GM12878 (cell line): ENCODE measurements at regions not wholly inside any gene's neighbourhood (a gene's known extent, or its start where the extent isn't known, plus 50 kb on each side); places are given as distances from the start of the nearest gene placed in this dataset.

Source experiments
- ATAC-seq: fragments of 200-7000 bp; cut with Tn5 transposase; 3 replicates; pipeline ENCODE4 v1.9.1; 2020; ENCODE audit warnings: mild to moderate bottlenecking, moderate library complexity
- BruUV-seq: library from RNA; stranded (reverse); fragments of 400-500 nt; replicated peaks from 2 replicates; lab custom pipeline; 2021; lab: Mats Ljungman, UMichigan
- CTCF ChIA-PET: fragments of 300-600 bp; sonication (Branson Sonifier 250); formaldehyde crosslinking; extraction: SDS; loops from one replicate; lab custom pipeline; 2021; ENCODE audit warnings: inconsistent platforms; lab: Yijun Ruan, JAX
- POLR2A ChIA-PET: fragments of 350-600 bp; formaldehyde crosslinking; extraction: SDS; loops from one replicate; lab custom pipeline; 2021; ENCODE audit warnings: inconsistent platforms; lab: Charles Lee
- RAD21 ChIA-PET: fragments of 300-600 bp; sonication (Branson Sonifier 250); formaldehyde crosslinking; loops from one replicate; lab custom pipeline; 2023; ENCODE audit warnings: antibody characterized with exemption; ENCODE audit not compliant: unreplicated experiment; lab: Charles Lee
- SMC1A ChIA-PET: fragments of 300-600 bp; sonication (Branson Sonifier 250); formaldehyde crosslinking; loops from one replicate; lab custom pipeline; 2023; ENCODE audit not compliant: unreplicated experiment, uncharacterized antibody; lab: Charles Lee
- DNase-seq: peaks from one replicate; pipeline ENCODE4 v3.0.0-alpha.2; 2011; ENCODE audit warnings: low read depth, low spot score
- FAIRE-seq: peaks from 3 replicates; lab custom pipeline; 2011; peaks lifted over from hg19 to GRCh38; lab: Jason Lieb, UNC
- H2AFZ ChIP-seq: 2 replicates; pipeline ENCODE4 v1.6.0; 2011; ENCODE audit warnings: low read depth, low read length, control low read depth; ENCODE audit not compliant: control insufficient read depth
- H3K27ac ChIP-seq: 2 replicates; pipeline ENCODE4 v1.5.1; 2011; ENCODE audit warnings: control low read depth; ENCODE audit not compliant: control insufficient read depth, insufficient read depth
- H3K27me3 ChIP-seq, 2 experiments: replicated peaks in 1 of 2; 2 replicates each; pipeline versions ENCODE4 v1.6.0 to v1.6.1; 2011; ENCODE audit warnings: low read length in 1 of 2; ENCODE audit not compliant: control insufficient read depth in 2 of 2, insufficient read depth in 2 of 2
- H3K36me3 ChIP-seq, 2 experiments: 2 replicates each; pipeline ENCODE4 v1.5.1; 2011; ENCODE audit warnings: low read length in 1 of 2; ENCODE audit not compliant: control insufficient read depth in 2 of 2, insufficient read depth in 2 of 2
- H3K4me1 ChIP-seq: 2 replicates; pipeline ENCODE4 v1.6.1; 2011; ENCODE audit warnings: mild to moderate bottlenecking, low read length, moderate library complexity, mixed read lengths; ENCODE audit not compliant: control insufficient read depth, insufficient read depth
- H3K4me2 ChIP-seq: 2 replicates; pipeline ENCODE4 v1.6.0; 2011; ENCODE audit warnings: control low read depth; ENCODE audit not compliant: control insufficient read depth, insufficient read depth
- H3K4me3 ChIP-seq: fragments of 200-600 bp; sonication (generic); 2 replicates; pipeline ENCODE4 v1.5.1; 2016
- H3K79me2 ChIP-seq: 2 replicates; pipeline ENCODE4 v1.6.0; 2011; ENCODE audit warnings: low read length; ENCODE audit not compliant: control insufficient read depth, insufficient read depth
- H3K9ac ChIP-seq: 2 replicates; pipeline ENCODE4 v1.8.0; 2011; ENCODE audit warnings: low read length, control low read depth, mixed read lengths; ENCODE audit not compliant: control insufficient read depth, insufficient read depth
- H3K9me3 ChIP-seq: replicated peaks from 3 replicates; pipeline ENCODE4 v1.5.1; 2011; ENCODE audit warnings: mild to moderate bottlenecking, low read length; ENCODE audit not compliant: control insufficient read depth, insufficient read depth
- H4K20me1 ChIP-seq: 2 replicates; pipeline ENCODE4 v1.6.0; 2011; ENCODE audit not compliant: control insufficient read depth, insufficient read depth
- FOXM1 ChIP-seq: IDR thresholded peaks from 2 replicates; pipeline ENCODE4 v1.6.1; 2012; ENCODE audit warnings: low read depth, mild to moderate bottlenecking, inconsistent platforms, low read length, moderate library complexity
- GATAD2B ChIP-seq: fragments of 450-650 bp; conservative IDR thresholded peaks from 2 replicates; pipeline ENCODE4 v1.6.1; 2017; ENCODE audit warnings: low read depth, mild to moderate bottlenecking, moderate library complexity
- HDGF ChIP-seq: fragments of 450-650 bp; IDR thresholded peaks from 2 replicates; pipeline ENCODE4 v1.6.1; 2016; ENCODE audit warnings: antibody characterized with exemption
- MTA3 ChIP-seq: IDR thresholded peaks from 2 replicates; pipeline ENCODE4 v1.6.1; 2012; ENCODE audit warnings: low read length, inconsistent platforms, borderline replicate concordance
- NBN ChIP-seq: fragments of 450-650 bp; IDR thresholded peaks from 2 replicates; pipeline ENCODE4 v1.6.1; 2016
- NFYA ChIP-seq: IDR thresholded peaks from 2 replicates; pipeline ENCODE4 v1.6.1; 2011; ENCODE audit warnings: low read depth, mild to moderate bottlenecking, low read length, improper control_type of control experiment, borderline replicate concordance
- NR2C2 ChIP-seq: IDR thresholded peaks from 2 replicates; pipeline ENCODE4 v1.6.1; 2011; ENCODE audit warnings: borderline replicate concordance, low read depth; ENCODE audit not compliant: control insufficient read depth, insufficient read length
- POLR2AphosphoS5 ChIP-seq: IDR thresholded peaks from 2 replicates; pipeline ENCODE4 v1.6.1; 2011; ENCODE audit warnings: mild to moderate bottlenecking, low read length, inconsistent platforms
- RAD21 ChIP-seq: IDR thresholded peaks from 2 replicates; pipeline ENCODE4 v1.6.1; 2011; ENCODE audit warnings: mild to moderate bottlenecking, low read depth, low read length, moderate library complexity; ENCODE audit not compliant: insufficient read depth
- RCOR1 ChIP-seq: conservative IDR thresholded peaks from 2 replicates; pipeline ENCODE4 v1.6.1; 2012; ENCODE audit warnings: low read depth, low read length, improper control_type of control experiment
- SIN3A ChIP-seq: IDR thresholded peaks from 2 replicates; pipeline ENCODE4 v1.6.1; 2012; ENCODE audit warnings: low read depth, low read length, improper control_type of control experiment
- SREBF2 ChIP-seq: IDR thresholded peaks from 2 replicates; pipeline ENCODE4 v1.6.1; 2012; ENCODE audit warnings: mild to moderate bottlenecking, low read length
- TCF7 ChIP-seq: IDR thresholded peaks from 2 replicates; pipeline ENCODE4 v1.6.1; 2014; ENCODE audit warnings: antibody characterized with exemption, borderline replicate concordance
- YY1 ChIP-seq: IDR thresholded peaks from 2 replicates; pipeline ENCODE4 v1.6.1; 2011; ENCODE audit warnings: low read depth, mild to moderate bottlenecking, low read length
- ZZZ3 ChIP-seq: IDR thresholded peaks from 2 replicates; pipeline ENCODE4 v1.6.1; 2011; ENCODE audit warnings: low read depth; ENCODE audit not compliant: control insufficient read depth, insufficient read length
- in situ Hi-C: fragments of 300-500 bp; cut with MboI; formaldehyde crosslinking; loops from 9 replicates; pipeline ENCODE4 v1.14.3; 2018; ENCODE audit warnings: mixed read lengths
- intact Hi-C: fragments of 100-400 bp; cut with micrococcal nuclease; formaldehyde crosslinking; loops from one replicate; pipeline ENCODE4 v1.14.2; 2022; ENCODE audit not compliant: unreplicated experiment
- TF ChIP-seq, protein P1 (sequence below): fragments of 450-650 bp; IDR thresholded peaks from 2 replicates; pipeline ENCODE4 v1.6.1; 2014; ENCODE audit warnings: mild to moderate bottlenecking
- TF ChIP-seq, protein P2 (sequence below): IDR thresholded peaks from 2 replicates; pipeline ENCODE4 v1.6.1; 2012; ENCODE audit warnings: improper control_type of control experiment, low read depth, low read length; ENCODE audit not compliant: insufficient replicate concordance
- TF ChIP-seq, protein P3 (sequence below): IDR thresholded peaks from 2 replicates; pipeline ENCODE4 v1.6.1; 2011; ENCODE audit warnings: low read depth, low read length, improper control_type of control experiment, borderline replicate concordance

DNA sequence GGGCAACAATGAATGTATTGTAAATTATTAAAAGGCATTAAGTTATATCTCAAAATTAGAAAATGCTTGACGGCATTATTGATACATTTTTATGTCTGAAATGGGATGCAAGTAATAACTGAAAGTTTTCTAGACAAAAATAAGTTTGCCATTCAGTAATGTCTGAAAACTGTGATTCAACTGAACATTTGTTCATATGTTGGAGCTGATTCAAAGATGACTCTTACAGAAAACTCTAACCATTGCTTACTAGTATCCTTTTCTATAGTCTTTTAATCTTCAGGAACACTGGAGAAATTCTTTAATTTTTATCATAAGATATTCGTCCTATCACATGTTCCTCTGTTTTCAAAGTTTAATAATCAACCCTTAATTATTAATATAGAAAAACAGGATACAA, 71.1 kb upstream of the TFEC start (continued):
- TF ChIP-seq, protein P1, sequence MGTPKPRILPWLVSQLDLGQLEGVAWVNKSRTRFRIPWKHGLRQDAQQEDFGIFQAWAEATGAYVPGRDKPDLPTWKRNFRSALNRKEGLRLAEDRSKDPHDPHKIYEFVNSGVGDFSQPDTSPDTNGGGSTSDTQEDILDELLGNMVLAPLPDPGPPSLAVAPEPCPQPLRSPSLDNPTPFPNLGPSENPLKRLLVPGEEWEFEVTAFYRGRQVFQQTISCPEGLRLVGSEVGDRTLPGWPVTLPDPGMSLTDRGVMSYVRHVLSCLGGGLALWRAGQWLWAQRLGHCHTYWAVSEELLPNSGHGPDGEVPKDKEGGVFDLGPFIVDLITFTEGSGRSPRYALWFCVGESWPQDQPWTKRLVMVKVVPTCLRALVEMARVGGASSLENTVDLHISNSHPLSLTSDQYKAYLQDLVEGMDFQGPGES, result no peak
- TF ChIP-seq, protein P2, sequence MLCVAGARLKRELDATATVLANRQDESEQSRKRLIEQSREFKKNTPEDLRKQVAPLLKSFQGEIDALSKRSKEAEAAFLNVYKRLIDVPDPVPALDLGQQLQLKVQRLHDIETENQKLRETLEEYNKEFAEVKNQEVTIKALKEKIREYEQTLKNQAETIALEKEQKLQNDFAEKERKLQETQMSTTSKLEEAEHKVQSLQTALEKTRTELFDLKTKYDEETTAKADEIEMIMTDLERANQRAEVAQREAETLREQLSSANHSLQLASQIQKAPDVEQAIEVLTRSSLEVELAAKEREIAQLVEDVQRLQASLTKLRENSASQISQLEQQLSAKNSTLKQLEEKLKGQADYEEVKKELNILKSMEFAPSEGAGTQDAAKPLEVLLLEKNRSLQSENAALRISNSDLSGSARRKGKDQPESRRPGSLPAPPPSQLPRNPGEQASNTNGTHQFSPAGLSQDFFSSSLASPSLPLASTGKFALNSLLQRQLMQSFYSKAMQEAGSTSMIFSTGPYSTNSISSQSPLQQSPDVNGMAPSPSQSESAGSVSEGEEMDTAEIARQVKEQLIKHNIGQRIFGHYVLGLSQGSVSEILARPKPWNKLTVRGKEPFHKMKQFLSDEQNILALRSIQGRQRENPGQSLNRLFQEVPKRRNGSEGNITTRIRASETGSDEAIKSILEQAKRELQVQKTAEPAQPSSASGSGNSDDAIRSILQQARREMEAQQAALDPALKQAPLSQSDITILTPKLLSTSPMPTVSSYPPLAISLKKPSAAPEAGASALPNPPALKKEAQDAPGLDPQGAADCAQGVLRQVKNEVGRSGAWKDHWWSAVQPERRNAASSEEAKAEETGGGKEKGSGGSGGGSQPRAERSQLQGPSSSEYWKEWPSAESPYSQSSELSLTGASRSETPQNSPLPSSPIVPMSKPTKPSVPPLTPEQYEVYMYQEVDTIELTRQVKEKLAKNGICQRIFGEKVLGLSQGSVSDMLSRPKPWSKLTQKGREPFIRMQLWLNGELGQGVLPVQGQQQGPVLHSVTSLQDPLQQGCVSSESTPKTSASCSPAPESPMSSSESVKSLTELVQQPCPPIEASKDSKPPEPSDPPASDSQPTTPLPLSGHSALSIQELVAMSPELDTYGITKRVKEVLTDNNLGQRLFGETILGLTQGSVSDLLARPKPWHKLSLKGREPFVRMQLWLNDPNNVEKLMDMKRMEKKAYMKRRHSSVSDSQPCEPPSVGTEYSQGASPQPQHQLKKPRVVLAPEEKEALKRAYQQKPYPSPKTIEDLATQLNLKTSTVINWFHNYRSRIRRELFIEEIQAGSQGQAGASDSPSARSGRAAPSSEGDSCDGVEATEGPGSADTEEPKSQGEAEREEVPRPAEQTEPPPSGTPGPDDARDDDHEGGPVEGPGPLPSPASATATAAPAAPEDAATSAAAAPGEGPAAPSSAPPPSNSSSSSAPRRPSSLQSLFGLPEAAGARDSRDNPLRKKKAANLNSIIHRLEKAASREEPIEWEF, result no peak
- TF ChIP-seq FOXM1, result no peak

DNA sequence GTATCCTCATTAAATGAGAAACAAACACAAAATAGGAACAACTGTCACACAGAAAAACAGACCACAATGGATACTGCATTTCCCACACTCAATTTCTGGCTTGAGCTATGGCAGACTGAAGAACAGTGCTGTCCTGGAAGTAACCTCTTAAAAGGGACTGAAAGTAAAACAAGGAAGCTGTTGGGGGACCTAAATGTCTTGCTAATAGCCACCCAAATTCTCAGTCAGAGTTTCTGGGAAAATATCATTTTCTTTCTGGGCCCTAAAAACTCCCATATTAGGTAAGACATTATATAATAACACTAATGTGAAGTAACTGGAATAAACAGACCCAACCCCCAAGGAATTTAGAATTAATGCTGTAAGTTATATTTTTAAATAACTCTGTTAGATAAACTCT, 80.9 kb upstream of the TFEC start:
- H3K36me3 ChIP-seq, result no peaks in the 10 kb centered on the region
- H3K27me3 ChIP-seq, result no peaks in the 10 kb centered on the region; a peak in 1 of 4 replicates
- no peaks in the 10 kb centered on the region for H3K9me3 ChIP-seq
- no peak overlapping the region for H2AFZ ChIP-seq
- no peak for DNase-seq
- CTCF ChIA-PET, result interaction anchor here (0.6 to 0.8 kb wide), 3 partner anchors 10 to 508 kb away, joined by 3 read pairs; no protein-coding TSS in a partner anchor
- POLR2A ChIA-PET, result no interaction called here
- no TSS peak for BruUV-seq
- no peak for ATAC-seq
- H3K9ac ChIP-seq, result no peak overlapping the region
- H4K20me1 ChIP-seq, result no peaks in the 10 kb centered on the region
- SMC1A ChIA-PET, result interaction anchor here (1.3 kb wide), 1 partner anchor 41 kb away, joined by 3 read pairs; no protein-coding TSS in a partner anchor
- FAIRE-seq, result no peak
- RAD21 ChIA-PET, result no interaction called here
- in situ Hi-C loops, result no loop called here
- no peaks in the 10 kb centered on the region for H3K4me1 ChIP-seq
- H3K4me3 ChIP-seq, result no peak overlapping the region
- H3K79me2 ChIP-seq, result no peaks in the 10 kb centered on the region
- H3K4me2 ChIP-seq, result no peak overlapping the region
- intact Hi-C loops, result no loop called here
- H3K27ac ChIP-seq, result no peak overlapping the region
- TF ChIP-seq NBN (no peak), GATAD2B (no peak), NR2C2 (no peak), HDGF (no peak), MTA3 (no peak), NFYA (no peak), RCOR1 (no peak), SIN3A (no peak), TCF7 (no peak), POLR2AphosphoS5 (no peak), SREBF2 (no peak), ZZZ3 (no peak), YY1 (no peak), RAD21 (no peak)
- TF ChIP-seq, protein P3, sequence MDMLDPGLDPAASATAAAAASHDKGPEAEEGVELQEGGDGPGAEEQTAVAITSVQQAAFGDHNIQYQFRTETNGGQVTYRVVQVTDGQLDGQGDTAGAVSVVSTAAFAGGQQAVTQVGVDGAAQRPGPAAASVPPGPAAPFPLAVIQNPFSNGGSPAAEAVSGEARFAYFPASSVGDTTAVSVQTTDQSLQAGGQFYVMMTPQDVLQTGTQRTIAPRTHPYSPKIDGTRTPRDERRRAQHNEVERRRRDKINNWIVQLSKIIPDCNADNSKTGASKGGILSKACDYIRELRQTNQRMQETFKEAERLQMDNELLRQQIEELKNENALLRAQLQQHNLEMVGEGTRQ, result no peak
